ENCODE measurements at regions not wholly inside any gene's neighbourhood (a gene's known extent, or its start where the extent isn't known, plus 50 kb on each side); places are given as distances from the start of the nearest gene placed in this dataset.

DNA sequence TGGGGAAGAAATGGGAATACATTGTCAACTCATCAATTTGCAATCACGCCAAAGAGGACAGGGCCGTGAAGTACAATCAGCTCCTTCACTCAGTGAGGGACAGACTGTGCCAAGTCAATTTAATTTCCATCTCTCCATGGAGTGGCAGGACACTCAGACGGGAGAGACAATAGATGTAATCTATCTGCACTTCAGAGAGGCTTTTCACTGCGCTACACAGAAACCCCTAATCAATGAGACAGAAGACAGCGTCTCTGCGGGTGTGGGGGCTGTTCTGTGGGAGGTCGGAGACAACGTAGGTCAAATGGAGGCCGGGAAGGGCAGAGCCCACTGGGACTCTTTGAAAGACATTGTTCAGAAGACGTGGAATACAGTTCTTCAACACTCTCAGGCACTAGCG is 541.0 kb upstream of the ADARB2 start:
- Mint-ChIP-seq H3K27me3 (peaks cover 6% of the 10 kb centered on the region), H3K4me1 (ENCODE audit: low read depth) (no peaks in the 10 kb centered on the region), H3K4me3 (ENCODE audit: low read depth) (no peak overlapping the region), H3K27ac (no peak overlapping the region), H3K36me3 (ENCODE audit: insufficient read depth) (no peaks in the 10 kb centered on the region), H3K9me3 (ENCODE audit: low read depth) (peaks cover 10% of the 10 kb centered on the region)
- no peak for DNase-seq (ENCODE audit: low spot score, unreplicated experiment)
- TF ChIP-seq, protein P1, sequence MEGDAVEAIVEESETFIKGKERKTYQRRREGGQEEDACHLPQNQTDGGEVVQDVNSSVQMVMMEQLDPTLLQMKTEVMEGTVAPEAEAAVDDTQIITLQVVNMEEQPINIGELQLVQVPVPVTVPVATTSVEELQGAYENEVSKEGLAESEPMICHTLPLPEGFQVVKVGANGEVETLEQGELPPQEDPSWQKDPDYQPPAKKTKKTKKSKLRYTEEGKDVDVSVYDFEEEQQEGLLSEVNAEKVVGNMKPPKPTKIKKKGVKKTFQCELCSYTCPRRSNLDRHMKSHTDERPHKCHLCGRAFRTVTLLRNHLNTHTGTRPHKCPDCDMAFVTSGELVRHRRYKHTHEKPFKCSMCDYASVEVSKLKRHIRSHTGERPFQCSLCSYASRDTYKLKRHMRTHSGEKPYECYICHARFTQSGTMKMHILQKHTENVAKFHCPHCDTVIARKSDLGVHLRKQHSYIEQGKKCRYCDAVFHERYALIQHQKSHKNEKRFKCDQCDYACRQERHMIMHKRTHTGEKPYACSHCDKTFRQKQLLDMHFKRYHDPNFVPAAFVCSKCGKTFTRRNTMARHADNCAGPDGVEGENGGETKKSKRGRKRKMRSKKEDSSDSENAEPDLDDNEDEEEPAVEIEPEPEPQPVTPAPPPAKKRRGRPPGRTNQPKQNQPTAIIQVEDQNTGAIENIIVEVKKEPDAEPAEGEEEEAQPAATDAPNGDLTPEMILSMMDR (IDR thresholded peaks at IDR 0.05; ENCODE audit: unreplicated experiment), result no peak

DNA sequence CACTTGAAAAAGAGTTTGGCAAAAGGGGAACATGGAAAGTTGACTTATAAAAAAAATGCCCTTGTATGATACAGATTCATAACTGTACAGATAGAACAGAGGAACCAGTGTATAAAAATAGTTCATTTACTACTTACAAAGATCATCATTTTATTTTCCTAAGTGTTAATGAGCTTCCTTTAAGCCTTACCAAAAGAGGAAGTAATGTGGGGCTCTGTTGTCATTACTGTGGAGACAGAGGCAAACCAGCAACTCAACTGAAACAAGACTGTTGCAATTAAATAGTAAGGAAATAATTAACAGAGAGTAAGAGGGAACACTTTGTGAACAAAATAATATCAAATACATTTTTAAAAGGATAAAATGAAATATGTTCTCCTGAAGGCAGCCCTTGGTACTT is 526.2 kb upstream of the ADARB2 start:
- Mint-ChIP-seq H3K27me3 (peaks cover 5% of the 10 kb centered on the region), H3K9me3 (ENCODE audit: low read depth) (peaks cover 17% of the 10 kb centered on the region), H3K36me3 (ENCODE audit: insufficient read depth) (no peaks in the 10 kb centered on the region), H3K4me1 (ENCODE audit: low read depth) (peaks cover 3% of the 10 kb centered on the region), H3K27ac (no peak overlapping the region), H3K4me3 (ENCODE audit: low read depth) (no peak overlapping the region)
- TF ChIP-seq, protein P1 (IDR thresholded peaks at IDR 0.05; ENCODE audit: unreplicated experiment), result no peak
- DNase-seq (ENCODE audit: low spot score, unreplicated experiment), result no peak

DNA sequence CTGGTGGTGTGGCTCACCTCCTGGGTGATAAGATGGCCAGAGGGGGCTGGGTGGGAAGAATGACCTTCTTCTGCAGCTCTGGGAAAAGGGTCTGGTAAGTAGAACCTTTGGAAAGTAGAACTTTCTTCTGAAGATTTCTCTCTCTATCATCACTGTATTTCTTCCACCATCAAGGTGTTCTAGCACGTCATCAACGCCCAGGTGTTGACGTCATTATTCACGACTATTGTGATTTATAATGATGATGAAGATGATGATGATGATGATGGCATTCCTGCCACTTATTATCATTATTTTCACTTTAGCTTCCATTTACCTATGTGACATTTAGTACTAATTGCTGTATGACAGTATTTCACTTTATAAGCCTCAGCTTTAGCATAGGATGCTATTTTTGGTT is 525.6 kb upstream of the ADARB2 start:
- TF ChIP-seq, protein P1 (IDR thresholded peaks at IDR 0.05; ENCODE audit: unreplicated experiment), result no peak
- no peak for DNase-seq (ENCODE audit: low spot score, unreplicated experiment)
- no peak overlapping the region for H3K27ac Mint-ChIP-seq
- H3K9me3 Mint-ChIP-seq (ENCODE audit: low read depth), result peaks cover 17% of the 10 kb centered on the region
- H3K4me1 Mint-ChIP-seq (ENCODE audit: low read depth), result peaks cover 3% of the 10 kb centered on the region
- H3K36me3 Mint-ChIP-seq (ENCODE audit: insufficient read depth), result no peaks in the 10 kb centered on the region
- no peak overlapping the region for H3K4me3 Mint-ChIP-seq (ENCODE audit: low read depth)
- no peaks in the 10 kb centered on the region for H3K27me3 Mint-ChIP-seq

DNA sequence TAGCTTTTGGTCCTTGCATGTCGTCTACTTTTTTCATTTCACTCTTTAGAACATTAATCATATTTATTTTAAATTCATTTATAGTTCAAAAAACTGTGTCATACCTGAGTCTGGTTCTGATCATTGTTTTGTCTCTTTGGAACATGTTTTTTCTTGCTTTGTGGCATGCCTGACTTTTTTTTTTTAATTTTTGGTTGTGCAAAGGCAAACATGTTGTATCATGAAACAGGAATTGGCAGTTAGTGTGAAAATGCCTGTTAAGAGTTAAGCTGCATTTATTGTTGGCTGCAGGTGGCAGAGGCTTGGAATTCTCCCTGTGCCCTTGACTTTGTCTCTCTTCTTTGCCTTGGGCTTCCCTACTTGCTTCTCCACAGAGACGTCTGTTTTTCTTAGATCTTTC is 525.0 kb upstream of the ADARB2 start:
- Mint-ChIP-seq H3K4me3 (ENCODE audit: low read depth) (no peak overlapping the region), H3K4me1 (ENCODE audit: low read depth) (peaks cover 3% of the 10 kb centered on the region), H3K27me3 (no peaks in the 10 kb centered on the region), H3K9me3 (ENCODE audit: low read depth) (peaks cover 17% of the 10 kb centered on the region), H3K36me3 (ENCODE audit: insufficient read depth) (no peaks in the 10 kb centered on the region), H3K27ac (no peak overlapping the region)
- DNase-seq (ENCODE audit: low spot score, unreplicated experiment), result no peak
- TF ChIP-seq, protein P1 (IDR thresholded peaks at IDR 0.05; ENCODE audit: unreplicated experiment), result no peak

DNA sequence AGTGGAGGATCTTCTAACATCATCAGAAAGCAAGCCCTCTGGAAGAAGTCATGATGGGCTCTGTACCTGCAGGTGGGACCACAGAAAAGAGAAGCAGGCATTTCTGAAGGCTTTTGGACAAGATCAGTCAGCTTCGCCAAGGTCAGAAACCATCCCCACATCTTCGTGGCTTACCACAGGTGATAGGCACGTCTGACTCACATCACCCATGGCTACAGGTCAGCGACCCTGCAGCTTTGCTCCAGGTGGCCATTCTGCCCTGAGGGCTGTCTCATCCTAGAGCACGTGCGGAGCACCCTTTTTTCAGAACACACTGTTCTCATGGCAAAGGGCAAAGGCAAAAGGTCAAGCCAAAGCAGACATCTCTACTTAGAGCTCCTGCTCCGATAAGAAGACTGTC is 518.9 kb upstream of the ADARB2 start:
- DNase-seq (ENCODE audit: low spot score, unreplicated experiment), result no peak
- Mint-ChIP-seq H3K9me3 (ENCODE audit: low read depth) (peaks cover 5% of the 10 kb centered on the region), H3K27me3 (no peaks in the 10 kb centered on the region), H3K4me1 (ENCODE audit: low read depth) (peaks cover 4% of the 10 kb centered on the region), H3K27ac (no peak overlapping the region), H3K4me3 (ENCODE audit: low read depth) (no peak overlapping the region), H3K36me3 (ENCODE audit: insufficient read depth) (no peaks in the 10 kb centered on the region)
- TF ChIP-seq, protein P1 (IDR thresholded peaks at IDR 0.05; ENCODE audit: unreplicated experiment), result no peak
